IPS-NIHi11 (cell line): ENCODE measurements at regions not wholly inside any gene's neighbourhood (a gene's known extent, or its start where the extent isn't known, plus 50 kb on each side); places are given as distances from the start of the nearest gene placed in this dataset.

ENCODE experiments used
- DNase-seq: peaks from one replicate; pipeline ENCODE4 v3.0.0; 2012; ENCODE audit warnings: mixed read lengths, low spot score

- no peak for DNase-seq
Measured at GRCh38 chr13:76086729-76087128, 450.6 kb downstream of the LMO7 start.

- DNase-seq: no peak
Measured at GRCh38 chr13:76067850-76068249, 431.7 kb downstream of the LMO7 start.

GRCh38 chr13:76053181-76053580 is 417.1 kb downstream of the LMO7 start:
- no peak for DNase-seq

GRCh38 chr13:76049376-76049746 is 413.2 kb downstream of the LMO7 start:
- DNase-seq: no peak

GRCh38 chr13:76048675-76049375 is 412.7 kb downstream of the LMO7 start:
- DNase-seq: no peak

- DNase-seq: no peak
Measured at GRCh38 chr13:76048131-76048530, 412.0 kb downstream of the LMO7 start.

GRCh38 chr13:76043874-76044273 is 407.7 kb downstream of the LMO7 start:
- DNase-seq: no peak

GRCh38 chr13:76038920-76039716 is 403.0 kb downstream of the LMO7 start:
- DNase-seq: peak; percentile 29

- no peak for DNase-seq
Measured at GRCh38 chr13:76036176-76036575, 400.0 kb downstream of the LMO7 start.

- DNase-seq: no peak
Measured at GRCh38 chr13:76035711-76036110, 399.6 kb downstream of the LMO7 start.

- DNase-seq: no peak
Measured at GRCh38 chr13:76029706-76030105, 393.6 kb downstream of the LMO7 start.

- peak; percentile 6 for DNase-seq
Measured at GRCh38 chr13:76029088-76029487, 393.0 kb downstream of the LMO7 start.

GRCh38 chr13:76027131-76027530 is 391.0 kb downstream of the LMO7 start:
- DNase-seq: peak; percentile 37

- no peak for DNase-seq
Measured at GRCh38 chr13:76025392-76025791, 389.3 kb downstream of the LMO7 start.

- DNase-seq: no peak
Measured at GRCh38 chr13:76024151-76024550, 388.0 kb downstream of the LMO7 start.

GRCh38 chr13:76023652-76024051 is 387.5 kb downstream of the LMO7 start:
- no peak for DNase-seq

GRCh38 chr13:76020421-76020955 is 384.4 kb downstream of the LMO7 start:
- no peak for DNase-seq

- peak; percentile 32 for DNase-seq
Measured at GRCh38 chr13:76019421-76020044, 383.4 kb downstream of the LMO7 start.

GRCh38 chr13:76017861-76018556 is 381.9 kb downstream of the LMO7 start:
- DNase-seq: no peak

GRCh38 chr13:76016799-76017400 is 380.8 kb downstream of the LMO7 start:
- peak; percentile 47 for DNase-seq

- DNase-seq: no peak
Measured at GRCh38 chr13:76014406-76015318, 378.5 kb downstream of the LMO7 start.
